BLaER1 treated with 17β-estradiol and CSF1 and Interleukin-3, amounts not matched to agents 10 nM and 100 nM (cell line): ENCODE measurements at regions not wholly inside any gene's neighbourhood (a gene's known extent, or its start where the extent isn't known, plus 50 kb on each side); places are given as distances from the start of the nearest gene placed in this dataset.

ENCODE experiments used
- H3K27ac ChIP-seq, 11 experiments: shearing (Covaris generic); formaldehyde crosslinking; 2 replicates each; pipeline ENCODE4 v1.8.1; 2022
- H3K27me3 ChIP-seq, 11 experiments: shearing (Covaris generic); formaldehyde crosslinking; 2 replicates each; pipeline ENCODE4 v1.8.1; 2022
- H3K36me3 ChIP-seq, 11 experiments: shearing (Covaris generic); formaldehyde crosslinking; 2 replicates each; pipeline ENCODE4 v1.8.1; 2022
- H3K4me1 ChIP-seq, 10 experiments: shearing (Covaris generic); formaldehyde crosslinking; 2 replicates each; pipeline ENCODE4 v1.8.1; 2022
- H3K4me2 ChIP-seq, 11 experiments: shearing (Covaris generic); formaldehyde crosslinking; 2 replicates each; pipeline ENCODE4 v1.8.1; 2022
- H3K4me3 ChIP-seq, 10 experiments: shearing (Covaris generic); formaldehyde crosslinking; 2 replicates each; pipeline ENCODE4 v1.8.1; 2022
- H3K9ac ChIP-seq, 11 experiments: shearing (Covaris generic); formaldehyde crosslinking; 2 replicates each; pipeline ENCODE4 v1.8.1; 2022
- H3K9me3 ChIP-seq, 11 experiments: shearing (Covaris generic); formaldehyde crosslinking; replicated peaks in 1 of 11; 2 replicates each; pipeline ENCODE4 v1.8.1; 2022
- H4K20me1 ChIP-seq, 11 experiments: shearing (Covaris generic); formaldehyde crosslinking; 2 replicates each; pipeline ENCODE4 v1.8.1; 2022
- Cebpa-rat ChIP-seq, 11 experiments: shearing (Covaris generic); IDR thresholded peaks; 2 replicates each; pipeline ENCODE4 v1.8.1; 2022

- no peaks in the 10 kb centered on the region for H3K36me3 ChIP-seq
- TF ChIP-seq Cebpa-rat (IDR thresholded peaks at IDR 0.05), result no peak
- no peaks in the 10 kb centered on the region for H3K27me3 ChIP-seq
- no peaks in the 10 kb centered on the region for H4K20me1 ChIP-seq
- H3K4me3 ChIP-seq, result no peak overlapping the region
- H3K9ac ChIP-seq, result no peak overlapping the region
- no peak overlapping the region for H3K4me2 ChIP-seq
- H3K4me1 ChIP-seq, result no peaks in the 10 kb centered on the region
- no peak overlapping the region for H3K27ac ChIP-seq
- no peaks in the 10 kb centered on the region for H3K9me3 ChIP-seq
Measured at GRCh38 chr2:65706411-65706810, 274.0 kb upstream of the SPRED2 start.

GRCh38 chr2:65701191-65701590 is 268.8 kb upstream of the SPRED2 start:
- TF ChIP-seq Cebpa-rat (IDR thresholded peaks at IDR 0.05), result no peak
- Histone ChIP-seq H3K9me3 (no peaks in the 10 kb centered on the region), H3K9ac (no peak overlapping the region), H3K27me3 (no peaks in the 10 kb centered on the region), H3K36me3 (no peaks in the 10 kb centered on the region), H3K4me2 (no peak overlapping the region), H4K20me1 (no peaks in the 10 kb centered on the region), H3K4me3 (no peak overlapping the region), H3K4me1 (no peaks in the 10 kb centered on the region), H3K27ac (no peak overlapping the region)

GRCh38 chr2:65700720-65701119 is 268.3 kb upstream of the SPRED2 start:
- H3K27ac ChIP-seq, result no peak overlapping the region
- H3K27me3 ChIP-seq, result no peaks in the 10 kb centered on the region
- H3K4me2 ChIP-seq, result no peak overlapping the region
- no peak overlapping the region for H3K9ac ChIP-seq
- no peaks in the 10 kb centered on the region for H3K9me3 ChIP-seq
- no peak for TF ChIP-seq Cebpa-rat (IDR thresholded peaks at IDR 0.05)
- H3K4me3 ChIP-seq, result no peak overlapping the region
- H4K20me1 ChIP-seq, result no peaks in the 10 kb centered on the region
- no peaks in the 10 kb centered on the region for H3K36me3 ChIP-seq
- no peaks in the 10 kb centered on the region for H3K4me1 ChIP-seq

DNA sequence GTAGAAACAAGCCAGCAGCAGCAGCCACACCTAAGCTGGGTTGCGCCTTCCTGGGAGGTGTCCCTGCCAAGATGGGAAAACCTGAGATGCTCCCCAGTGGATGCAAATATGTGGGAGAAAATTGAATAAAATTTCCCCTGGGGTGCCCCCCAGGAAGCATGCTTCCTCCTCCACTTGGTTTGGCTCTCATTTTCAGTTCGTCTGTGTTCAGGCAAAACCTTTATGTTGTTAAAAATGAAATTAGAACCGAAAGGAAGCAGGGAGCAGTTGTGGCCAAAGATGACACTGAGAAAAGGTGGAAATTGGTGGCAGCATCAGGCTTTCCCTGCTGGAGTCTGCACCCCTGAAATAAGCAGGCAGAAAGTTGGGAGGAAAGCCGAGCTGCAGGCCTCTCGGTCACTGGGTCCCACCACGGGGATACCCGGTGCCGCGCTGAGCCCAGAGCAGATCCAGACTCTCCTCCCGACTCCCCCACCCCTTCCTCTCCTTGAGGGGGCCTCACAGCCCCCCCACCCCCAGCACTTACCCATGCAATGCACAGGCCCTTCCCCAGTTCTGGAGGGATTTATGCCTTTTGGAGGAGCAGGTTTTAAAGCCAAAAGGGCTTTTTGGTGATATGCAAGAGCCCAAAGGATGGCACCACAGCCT is 267.7 kb upstream of the SPRED2 start:
- Histone ChIP-seq H3K36me3 (no peaks in the 10 kb centered on the region), H4K20me1 (no peaks in the 10 kb centered on the region), H3K27ac (no peak overlapping the region), H3K9me3 (no peaks in the 10 kb centered on the region), H3K9ac (no peak overlapping the region), H3K4me3 (no peak overlapping the region), H3K27me3 (no peaks in the 10 kb centered on the region), H3K4me1 (no peaks in the 10 kb centered on the region), H3K4me2 (no peak overlapping the region)
- TF ChIP-seq Cebpa-rat (IDR thresholded peaks at IDR 0.05), result no peak

DNA sequence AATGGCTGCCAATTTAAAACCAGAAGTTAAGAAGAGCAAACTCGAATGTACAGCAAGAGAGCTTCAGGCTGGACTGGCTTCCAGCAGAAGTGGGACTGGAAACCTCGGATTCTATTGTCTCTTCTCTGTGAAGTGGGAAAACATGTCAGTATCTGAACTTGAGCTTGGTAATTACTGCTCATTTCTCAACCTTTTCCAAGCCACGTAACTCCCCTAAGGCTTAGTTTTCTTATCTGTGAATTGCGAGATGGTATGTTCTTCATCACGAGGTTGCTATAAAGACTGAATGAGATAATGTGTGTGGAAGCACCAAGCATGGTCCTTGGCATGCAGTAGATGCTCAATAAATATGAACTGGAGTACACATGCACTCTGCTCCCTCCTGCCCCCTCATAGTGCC is 259.4 kb upstream of the SPRED2 start:
- no peak overlapping the region for H3K4me2 ChIP-seq
- no peaks in the 10 kb centered on the region for H3K27me3 ChIP-seq
- no peak for TF ChIP-seq Cebpa-rat (IDR thresholded peaks at IDR 0.05)
- H3K27ac ChIP-seq, result no peak overlapping the region
- H3K4me3 ChIP-seq, result no peak overlapping the region
- H3K36me3 ChIP-seq, result no peaks in the 10 kb centered on the region
- no peaks in the 10 kb centered on the region for H4K20me1 ChIP-seq
- H3K9me3 ChIP-seq, result no peaks in the 10 kb centered on the region
- H3K4me1 ChIP-seq, result no peaks in the 10 kb centered on the region
- H3K9ac ChIP-seq, result no peak overlapping the region

DNA sequence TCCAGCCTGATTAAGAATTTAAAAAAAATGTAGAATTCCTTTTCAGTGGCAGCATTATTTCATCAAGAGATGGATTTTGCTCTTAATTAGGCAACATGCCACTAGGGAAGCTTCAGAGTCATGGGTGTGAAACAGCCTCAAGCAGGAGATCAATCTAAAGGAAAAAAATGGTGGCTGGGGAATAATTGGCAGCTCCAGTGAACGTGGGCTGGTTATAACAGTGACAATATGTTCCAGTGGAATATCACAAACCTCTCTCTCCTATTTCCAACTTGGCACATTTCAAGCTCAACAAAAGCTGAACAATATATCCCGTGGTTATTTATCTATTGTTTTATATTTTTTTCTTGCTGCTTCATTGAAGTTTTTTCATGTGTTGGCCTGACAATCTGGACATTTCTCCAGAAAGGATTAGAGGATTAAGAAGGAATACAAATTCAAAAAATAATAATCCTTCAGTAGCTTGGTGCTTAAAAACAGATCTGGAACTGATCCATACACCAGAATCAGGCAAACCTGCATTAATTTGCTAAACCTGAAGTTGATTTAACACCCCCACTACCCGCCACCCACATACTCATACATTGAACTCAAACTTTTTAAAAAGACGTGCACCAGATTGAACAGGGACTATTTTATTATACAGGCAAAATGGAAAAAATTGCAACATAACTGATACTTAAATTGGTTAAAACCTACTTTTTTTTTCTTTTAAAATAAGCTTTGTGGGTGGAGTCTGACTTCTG is 255.9 kb upstream of the SPRED2 start:
- no peak for TF ChIP-seq Cebpa-rat (IDR thresholded peaks at IDR 0.05)
- no peak overlapping the region for H3K27ac ChIP-seq
- H3K27me3 ChIP-seq, result no peaks in the 10 kb centered on the region
- H3K9me3 ChIP-seq, result 0 out of 22 replicates have a peak, but pooled peaks cover 0 to under 1% (median 0%) of the 10 kb centered on the region in 11 experiments
- no peak overlapping the region for H3K9ac ChIP-seq
- H3K4me2 ChIP-seq, result no peak overlapping the region
- no peaks in the 10 kb centered on the region for H3K4me1 ChIP-seq
- no peaks in the 10 kb centered on the region for H4K20me1 ChIP-seq
- H3K4me3 ChIP-seq, result no peak overlapping the region
- H3K36me3 ChIP-seq, result no peaks in the 10 kb centered on the region

DNA sequence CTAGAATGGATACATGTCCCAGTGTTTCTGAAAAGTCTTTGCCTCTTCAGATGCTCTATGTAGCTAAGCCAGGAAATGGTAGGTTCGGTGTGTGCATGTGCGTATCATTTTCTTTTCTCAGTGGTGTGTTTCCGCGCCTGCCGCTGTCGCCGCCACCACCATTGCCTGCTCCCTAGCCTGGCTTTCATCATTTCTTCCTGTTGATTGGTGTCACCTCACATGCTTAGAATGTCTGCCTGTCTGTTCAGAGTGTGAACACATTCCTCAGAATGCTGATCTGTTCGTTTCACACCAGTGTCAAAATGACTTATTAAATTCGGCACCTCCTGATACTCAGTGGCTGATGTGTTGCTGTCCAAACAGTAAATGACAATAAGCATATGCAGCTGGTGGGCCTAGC is 255.2 kb upstream of the SPRED2 start:
- H4K20me1 ChIP-seq, result no peaks in the 10 kb centered on the region
- no peaks in the 10 kb centered on the region for H3K36me3 ChIP-seq
- no peak overlapping the region for H3K27ac ChIP-seq
- no peaks in the 10 kb centered on the region for H3K27me3 ChIP-seq
- H3K4me1 ChIP-seq, result no peaks in the 10 kb centered on the region
- no peak overlapping the region for H3K4me3 ChIP-seq
- TF ChIP-seq Cebpa-rat (IDR thresholded peaks at IDR 0.05), result no peak
- H3K9me3 ChIP-seq, result peaks cover 0 to 7% (median 4%) of the 10 kb centered on the region in 11 experiments; a peak in 12 of 22 replicates
- H3K4me2 ChIP-seq, result no peak overlapping the region
- H3K9ac ChIP-seq, result no peak overlapping the region

DNA sequence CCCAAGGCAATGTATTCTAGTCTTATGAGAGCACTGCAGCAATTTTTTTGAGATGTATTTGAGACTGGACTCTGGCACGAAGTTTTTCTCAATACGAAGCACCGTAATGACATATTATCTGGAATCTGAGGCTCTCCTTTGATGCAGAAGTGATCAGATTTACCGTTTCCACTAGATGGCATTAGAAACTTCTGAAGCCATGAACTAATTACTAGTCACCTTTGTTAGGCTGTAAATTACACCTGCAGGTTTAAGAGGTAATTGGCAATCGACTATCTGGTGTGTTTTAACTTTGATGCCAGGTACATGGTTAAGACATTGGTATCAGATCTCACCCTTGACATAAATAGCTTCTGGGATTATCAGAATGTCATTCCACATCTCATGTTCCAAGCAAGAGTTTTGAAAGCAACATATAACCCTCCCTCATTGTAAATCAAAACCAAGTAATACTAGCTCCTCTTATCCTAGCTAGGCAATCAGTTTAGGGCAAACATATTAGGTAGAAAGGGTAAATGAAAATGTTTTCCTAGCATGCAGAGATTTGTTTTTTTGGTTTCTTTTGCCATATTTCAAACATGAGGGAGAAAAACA is 254.6 kb upstream of the SPRED2 start:
- no peak overlapping the region for H3K9ac ChIP-seq
- no peak overlapping the region for H3K4me2 ChIP-seq
- no peaks in the 10 kb centered on the region for H4K20me1 ChIP-seq
- no peaks in the 10 kb centered on the region for H3K4me1 ChIP-seq
- H3K9me3 ChIP-seq, result peaks cover 0 to 12% (median 10%) of the 10 kb centered on the region in 11 experiments; a peak in 14 of 22 replicates
- no peaks in the 10 kb centered on the region for H3K36me3 ChIP-seq
- no peak overlapping the region for H3K27ac ChIP-seq
- H3K27me3 ChIP-seq, result no peaks in the 10 kb centered on the region
- TF ChIP-seq Cebpa-rat (IDR thresholded peaks at IDR 0.05), result no peak
- no peak overlapping the region for H3K4me3 ChIP-seq

GRCh38 chr2:65681503-65681902 is 249.1 kb upstream of the SPRED2 start:
- Histone ChIP-seq H3K4me3 (no peak overlapping the region), H3K36me3 (no peaks in the 10 kb centered on the region), H3K9ac (no peak overlapping the region), H3K4me2 (no peak overlapping the region), H4K20me1 (no peaks in the 10 kb centered on the region), H3K9me3 (peaks cover 0 to 16% (median 11%) of the 10 kb centered on the region in 11 experiments; a peak in 14 of 22 replicates), H3K27me3 (no peaks in the 10 kb centered on the region), H3K4me1 (no peaks in the 10 kb centered on the region), H3K27ac (no peak overlapping the region)
- TF ChIP-seq Cebpa-rat (IDR thresholded peaks at IDR 0.05), result no peak
